GM12878 (cell line): ENCODE measurements at regions not wholly inside any gene's neighbourhood (a gene's known extent, or its start where the extent isn't known, plus 50 kb on each side); places are given as distances from the start of the nearest gene placed in this dataset.

Experiments used
- ATF7 ChIP-seq: fragments of 450-650 bp; IDR thresholded peaks from 2 replicates; pipeline ENCODE4 v1.6.1; 2016; ENCODE audit warnings: low read depth, mild to moderate bottlenecking
- CHD2 ChIP-seq: IDR thresholded peaks from 2 replicates; pipeline ENCODE4 v1.6.1; 2011; ENCODE audit warnings: low read depth, low read length, improper control_type of control experiment, borderline replicate concordance
- CREB1 ChIP-seq: IDR thresholded peaks from 2 replicates; pipeline ENCODE4 v1.6.1; 2012; ENCODE audit warnings: low read depth, mild to moderate bottlenecking, inconsistent platforms
- DPF2 ChIP-seq: fragments of 450-650 bp; IDR thresholded peaks from 2 replicates; pipeline ENCODE4 v1.6.1; 2017; ENCODE audit warnings: mild to moderate bottlenecking
- E2F8 ChIP-seq: fragments of 450-650 bp; IDR thresholded peaks from 2 replicates; pipeline ENCODE4 v1.6.1; 2018; ENCODE audit warnings: mild to moderate bottlenecking, low read depth, moderate library complexity; ENCODE audit not compliant: partially characterized antibody
- EED ChIP-seq: sonication (generic); IDR thresholded peaks from 2 replicates; pipeline ENCODE4 v1.6.1; 2016; ENCODE audit warnings: antibody characterized with exemption, low read depth
- EGR1 ChIP-seq, 2 experiments: IDR thresholded peaks; 1 replicate in 1 of 2; 2 replicates in 1 of 2; pipeline ENCODE4 v1.6.1; 2011 to 2012; ENCODE audit warnings: low read depth in 2 of 2, low read length in 2 of 2, borderline replicate concordance in 1 of 2, mild to moderate bottlenecking in 1 of 2, moderate library complexity in 1 of 2
- JUNB ChIP-seq: IDR thresholded peaks from 2 replicates; pipeline ENCODE4 v1.6.1; 2016; ENCODE audit warnings: antibody characterized with exemption, mild to moderate bottlenecking
- KLF5 ChIP-seq: fragments of 450-650 bp; IDR thresholded peaks from 2 replicates; pipeline ENCODE4 v1.6.1; 2014; ENCODE audit warnings: mild to moderate bottlenecking; ENCODE audit not compliant: partially characterized antibody
- MLLT1 ChIP-seq: fragments of 450-650 bp; IDR thresholded peaks from 2 replicates; pipeline ENCODE4 v1.6.1; 2016; ENCODE audit warnings: mild to moderate bottlenecking
- MTA2 ChIP-seq: fragments of 450-650 bp; IDR thresholded peaks from 2 replicates; pipeline ENCODE4 v1.6.1; 2016; ENCODE audit warnings: low read depth, mild to moderate bottlenecking, moderate library complexity
- MXI1 ChIP-seq: fragments of 150-350 bp; IDR thresholded peaks from 2 replicates; pipeline ENCODE4 v1.6.1; 2011; ENCODE audit warnings: low read depth, mild to moderate bottlenecking, inconsistent platforms, low read length, improper control_type of control experiment
- MYC ChIP-seq: IDR thresholded peaks from 2 replicates; pipeline ENCODE4 v1.6.1; 2011; ENCODE audit warnings: mild to moderate bottlenecking, low read length, moderate library complexity, inconsistent platforms; ENCODE audit not compliant: insufficient read depth, insufficient replicate concordance, insufficient read length, severe bottlenecking
- NFIC ChIP-seq: IDR thresholded peaks from 2 replicates; pipeline ENCODE4 v1.6.1; 2012; ENCODE audit warnings: low read depth, mild to moderate bottlenecking, inconsistent platforms, low read length, moderate library complexity
- NR2C1 ChIP-seq: fragments of 450-650 bp; IDR thresholded peaks from 2 replicates; pipeline ENCODE4 v1.6.1; 2017; ENCODE audit warnings: antibody characterized with exemption, mild to moderate bottlenecking, moderate library complexity
- POLR2A ChIP-seq: IDR thresholded peaks from 2 replicates; pipeline ENCODE4 v1.6.1; 2011; ENCODE audit warnings: low read depth, mild to moderate bottlenecking, low read length
- RCOR1 ChIP-seq: conservative IDR thresholded peaks from 2 replicates; pipeline ENCODE4 v1.6.1; 2012; ENCODE audit warnings: low read depth, low read length, improper control_type of control experiment
- SIN3A ChIP-seq: IDR thresholded peaks from 2 replicates; pipeline ENCODE4 v1.6.1; 2012; ENCODE audit warnings: low read depth, low read length, improper control_type of control experiment
- SKIL ChIP-seq: fragments of 450-650 bp; IDR thresholded peaks from 2 replicates; pipeline ENCODE4 v1.6.1; 2017; ENCODE audit warnings: mild to moderate bottlenecking, low read depth, inconsistent platforms; ENCODE audit not compliant: poor library complexity, severe bottlenecking
- SMC3 ChIP-seq: IDR thresholded peaks from 2 replicates; pipeline ENCODE4 v1.6.1; 2011; ENCODE audit warnings: low read length, improper control_type of control experiment, borderline replicate concordance
- STAT3 ChIP-seq: IDR thresholded peaks from 2 replicates; pipeline ENCODE4 v1.6.1; 2011; ENCODE audit warnings: low read depth, low read length, improper control_type of control experiment
- ZBED1 ChIP-seq: IDR thresholded peaks from 2 replicates; pipeline ENCODE4 v1.6.1; 2016; ENCODE audit warnings: borderline replicate concordance
- ZNF207 ChIP-seq: fragments of 450-650 bp; IDR thresholded peaks from 2 replicates; pipeline ENCODE4 v1.6.1; 2014; ENCODE audit warnings: antibody characterized with exemption, mild to moderate bottlenecking, borderline replicate concordance
- ZNF384 ChIP-seq: IDR thresholded peaks from 2 replicates; pipeline ENCODE4 v1.6.1; 2012; ENCODE audit warnings: low read depth, mild to moderate bottlenecking, low read length, improper control_type of control experiment, borderline replicate concordance
- ZSCAN29 ChIP-seq: fragments of 450-650 bp; IDR thresholded peaks from 2 replicates; pipeline ENCODE4 v1.6.1; 2017; ENCODE audit warnings: mild to moderate bottlenecking, moderate library complexity

- TF ChIP-seq CREB1 = peak; percentile 95
- TF ChIP-seq RCOR1 = peak; percentile 90; the same call in 1 of the 2 replicates
- TF ChIP-seq SIN3A = peak; percentile 26; the same call in 1 of the 2 replicates
- TF ChIP-seq EGR1 (IDR thresholded peaks at IDR 0.05; ENCODE audit: borderline replicate concordance in 1 of 2, low read depth in 2 of 2, low read length in 2 of 2) = no peak
- 0 out of 2 replicates have a peak, but pooled peaks have one; percentile 59 for TF ChIP-seq CHD2
- no peak for TF ChIP-seq SKIL
- TF ChIP-seq E2F8 = no peak
- TF ChIP-seq EED = peak; percentile 69; the same call in 1 of the 2 replicates
- TF ChIP-seq ZNF384 = no peak
- no peak for TF ChIP-seq ZBED1
- peak; percentile 12; the same call in 1 of the 2 replicates for TF ChIP-seq SMC3
- TF ChIP-seq STAT3 = 0 out of 2 replicates have a peak, but pooled peaks have one; percentile 62
- TF ChIP-seq POLR2A = no peak
- TF ChIP-seq MXI1 = 0 out of 2 replicates have a peak, but pooled peaks have one; percentile 48
- TF ChIP-seq NR2C1 = no peak
- TF ChIP-seq DPF2 = 0 out of 2 replicates have a peak, but pooled peaks have one; percentile 48
- no peak for TF ChIP-seq ZSCAN29
- no peak for TF ChIP-seq KLF5
- TF ChIP-seq ZNF207 = peak; percentile 63; the same call in 1 of the 2 replicates
- TF ChIP-seq MYC = no peak
- peak; percentile 35 for TF ChIP-seq JUNB
- peak; percentile 55; the same call in 1 of the 2 replicates for TF ChIP-seq MLLT1
- no peak; the same call in none of the 2 replicates for TF ChIP-seq NFIC
- peak; percentile 18; the same call in 1 of the 2 replicates for TF ChIP-seq MTA2
- TF ChIP-seq ATF7 = peak; percentile 98
Measured at GRCh38 chr15:38670128-38671005, 105.8 kb upstream of the RASGRP1 start (continued).
